ENCODE measurements at regions not wholly inside any gene's neighbourhood (a gene's known extent, or its start where the extent isn't known, plus 50 kb on each side); places are given as distances from the start of the nearest gene placed in this dataset.
A peak's percentile ranks its signal among the peaks of the same experiment; 100 is the strongest.
"Not testable (repeated sequence)": the region's sequence is repeated elsewhere in the genome, so short reads cannot be mapped to it uniquely, and the experiment has no call there.

DNA sequence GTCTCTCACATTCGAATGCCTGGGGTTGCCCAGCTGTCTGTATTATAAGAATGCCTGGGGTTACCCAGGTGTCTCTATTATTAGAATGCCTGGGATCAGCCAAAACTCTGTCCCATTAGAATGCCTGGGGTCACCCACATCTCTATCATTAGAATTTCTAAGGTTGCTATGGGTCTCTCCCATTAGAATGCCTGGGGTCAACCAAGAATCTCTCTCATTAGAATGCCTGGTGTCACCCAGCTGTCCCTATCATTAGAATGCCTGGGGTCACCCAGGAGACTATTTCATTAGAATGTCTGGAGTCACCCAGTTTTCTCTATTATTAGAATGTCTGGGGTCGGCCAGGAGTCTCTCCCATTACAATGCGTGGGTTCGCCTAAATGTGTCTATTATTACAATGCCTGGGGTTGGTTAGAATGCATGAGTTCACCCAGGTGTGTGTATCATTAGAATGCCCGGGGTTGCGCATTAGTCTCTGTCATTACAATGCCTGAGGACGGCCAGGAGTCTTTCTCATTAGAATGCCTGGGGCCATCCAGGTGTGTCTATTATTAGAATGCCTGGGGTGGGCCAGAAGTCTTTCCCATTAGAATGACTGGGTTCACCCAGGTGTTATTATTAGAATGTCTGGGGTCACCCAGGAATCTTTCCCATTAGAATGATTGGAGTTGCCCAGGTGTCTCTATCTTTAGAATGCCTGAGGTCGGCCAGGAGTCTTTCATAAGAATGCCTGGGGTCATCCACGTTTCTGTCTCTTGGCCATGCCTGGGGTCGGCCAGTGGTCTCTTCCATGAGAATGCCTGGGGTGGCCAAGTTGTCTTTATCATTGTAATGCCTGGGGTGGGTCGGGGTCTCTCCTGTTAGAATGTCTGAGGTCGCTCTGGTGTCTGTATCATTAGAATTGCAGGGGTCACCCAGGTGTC lies 59.6 kb downstream of the RNF187 start:
- in situ Hi-C loops (cut with HindIII; ENCODE audit: low pct_unique_long_range_greater_than_20kb, low sequenced_read_pairs), result no loop called here

DNA sequence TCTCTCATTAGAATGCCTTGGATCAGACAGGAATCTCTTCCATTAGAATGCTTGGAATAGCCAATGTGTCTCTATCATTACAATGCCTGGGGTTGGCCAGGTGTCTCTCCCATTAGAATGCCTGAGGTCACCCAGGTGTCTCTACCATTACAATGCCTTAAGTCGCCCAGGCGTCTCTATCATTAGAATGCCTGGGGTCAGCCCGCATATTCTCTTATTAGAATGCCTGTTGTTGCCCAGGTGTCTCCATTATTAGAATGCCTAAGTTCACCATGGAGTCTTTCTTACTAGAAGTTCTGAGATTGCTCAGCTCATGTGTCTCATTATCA lies 60.2 kb downstream of the RNF187 start:
- DNase-seq (ENCODE audit: low read depth, low spot score), result no peak
- in situ Hi-C loops (cut with HindIII; ENCODE audit: low pct_unique_long_range_greater_than_20kb, low sequenced_read_pairs), result no loop called here

More for the DNA sequence above, 59.6 kb downstream of the RNF187 start:
- no peak for DNase-seq (ENCODE audit: low read depth, low spot score)

DNA sequence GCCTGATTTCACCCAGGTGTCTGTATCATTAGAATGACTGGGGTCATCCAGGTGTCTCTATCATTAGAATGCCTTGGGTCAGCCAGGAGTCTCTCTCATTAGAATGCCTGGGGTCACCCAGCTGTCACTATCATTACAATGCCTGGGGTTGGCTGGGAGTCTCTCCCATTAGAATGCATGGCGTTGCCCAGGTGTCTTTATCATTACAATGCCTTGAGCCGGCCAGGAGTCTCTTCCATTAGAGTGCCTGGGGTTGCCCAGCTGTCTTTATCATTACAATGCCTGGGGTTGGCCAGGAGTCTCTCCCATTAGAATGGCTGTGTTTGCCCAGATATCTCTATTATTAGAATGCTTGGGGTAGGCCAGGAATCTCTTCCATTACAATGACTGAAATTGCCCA lies 61.6 kb downstream of the RNF187 start:
- DNase-seq (ENCODE audit: low read depth, low spot score), result no peak
- in situ Hi-C loops (cut with HindIII; ENCODE audit: low pct_unique_long_range_greater_than_20kb, low sequenced_read_pairs), result no loop called here

DNA sequence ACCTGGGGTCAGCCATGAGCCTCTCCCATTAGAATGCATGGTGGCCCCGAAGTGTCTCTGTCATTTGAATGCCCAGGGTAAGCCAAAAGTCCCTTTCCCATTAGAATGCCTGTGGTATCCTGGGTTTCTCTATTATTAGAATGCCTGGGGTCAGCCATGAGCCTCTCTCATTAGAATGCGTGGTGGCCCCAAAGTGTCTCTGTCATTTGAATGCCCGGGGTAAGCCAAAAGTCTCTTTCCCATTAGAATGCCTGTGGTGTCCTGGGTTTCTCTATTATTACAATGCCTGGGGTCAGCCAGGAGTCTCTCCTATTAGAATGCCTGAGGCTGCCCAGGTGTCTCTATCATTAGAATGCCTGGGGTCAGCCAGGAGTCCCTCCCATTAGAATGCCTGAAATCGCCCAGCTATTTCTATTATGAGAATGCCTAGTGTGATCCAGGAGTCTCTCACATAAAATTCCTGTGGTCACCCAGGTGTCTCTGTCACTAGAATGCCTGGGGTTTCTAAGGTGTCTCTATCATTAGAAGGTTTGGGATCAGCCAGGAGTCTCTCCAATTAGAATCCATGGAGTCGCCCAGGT lies 65.5 kb downstream of the RNF187 start:
- no peak for DNase-seq (ENCODE audit: low read depth, low spot score)
- in situ Hi-C loops (cut with HindIII; ENCODE audit: low pct_unique_long_range_greater_than_20kb, low sequenced_read_pairs), result no loop called here

DNA sequence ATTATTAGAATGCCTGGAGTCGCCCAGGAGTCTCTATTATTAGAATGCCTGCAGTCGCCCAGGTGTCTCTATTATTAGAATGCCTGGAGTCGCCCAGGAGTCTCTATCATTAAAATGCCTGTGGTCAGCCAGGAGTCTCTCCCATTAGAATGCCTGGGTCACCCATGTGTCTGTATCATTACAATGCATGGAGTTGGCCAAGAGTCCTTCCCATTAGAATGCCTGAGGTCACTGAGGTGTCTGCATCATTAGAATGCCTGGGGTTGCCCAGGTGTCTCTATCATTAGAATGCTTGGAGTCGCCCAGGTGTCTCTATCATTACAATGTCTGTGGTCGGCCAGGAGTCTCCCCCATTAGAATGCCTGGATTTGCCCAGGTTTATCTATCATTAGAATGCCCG lies 66.9 kb downstream of the RNF187 start:
- no peak for DNase-seq (ENCODE audit: low read depth, low spot score)
- in situ Hi-C loops (cut with HindIII; ENCODE audit: low pct_unique_long_range_greater_than_20kb, low sequenced_read_pairs), result no loop called here

DNA sequence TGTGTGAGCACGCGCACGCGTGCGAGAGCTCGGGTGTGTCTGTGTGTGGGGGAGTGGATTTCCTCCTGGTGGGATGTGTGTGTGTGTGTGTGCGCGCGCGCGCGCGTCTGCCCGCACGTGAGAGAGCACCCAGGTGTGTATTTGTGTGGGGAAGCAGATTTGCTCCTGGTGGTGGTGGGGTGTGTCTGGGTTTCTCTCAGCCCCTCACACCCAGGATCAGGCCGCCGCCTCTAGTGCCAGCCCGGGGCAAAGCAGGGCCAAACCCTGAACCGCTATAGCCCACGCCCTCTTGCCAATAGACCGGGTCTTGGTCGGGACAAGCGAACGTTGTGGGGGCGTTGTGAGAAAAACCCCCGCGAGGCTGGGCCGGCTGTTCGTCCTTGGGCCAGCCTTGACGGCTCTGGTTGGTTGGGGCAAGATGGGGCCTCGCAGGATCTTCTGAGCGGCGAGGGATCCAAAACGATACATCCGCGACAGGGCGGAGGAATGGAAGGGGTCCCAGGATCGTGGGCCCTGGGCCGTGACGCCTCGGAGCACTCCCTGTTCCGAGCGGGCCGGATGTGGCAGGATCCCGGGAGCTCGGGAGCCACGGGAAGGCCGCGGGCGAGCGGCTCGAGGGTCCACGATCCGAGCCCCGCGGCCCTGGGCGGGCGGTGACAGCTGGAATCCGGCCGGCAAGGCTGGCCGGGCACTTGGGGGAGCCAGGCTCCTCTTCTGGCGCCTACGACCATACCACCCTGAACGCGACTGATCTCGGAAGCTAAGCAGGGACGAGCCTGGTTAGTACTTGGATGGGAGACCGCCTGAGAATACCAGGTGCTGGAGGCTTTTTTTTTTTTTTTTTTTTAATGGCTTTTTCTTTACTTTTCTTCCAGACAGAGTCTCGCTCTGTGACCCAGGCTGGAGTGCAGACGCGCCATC lies 68.2 kb downstream of the RNF187 start:
- in situ Hi-C loops (cut with HindIII; ENCODE audit: low pct_unique_long_range_greater_than_20kb, low sequenced_read_pairs), result no loop called here
- DNase-seq (ENCODE audit: low read depth, low spot score), result peak; percentile 41

GRCh38 chr1:228556634-228557430 lies 69.7 kb downstream of the RNF187 start:
- in situ Hi-C loops (cut with HindIII; ENCODE audit: low pct_unique_long_range_greater_than_20kb, low sequenced_read_pairs); DNase-seq (ENCODE audit: low read depth, low spot score): not testable (repeated sequence)

Small RNAs in the stretch of these regions (small RNA-seq; reads per million reads assigned to genes)
- 0.27 to 9.9 reads per million in 2 experiments for gene RNA5SP19
